Esophagus mucosa (tissue), 1 donor: ENCODE measurements at regions not wholly inside any gene's neighbourhood (a gene's known extent, or its start where the extent isn't known, plus 50 kb on each side); places are given as distances from the start of the nearest gene placed in this dataset.

Experiments used
- ATAC-seq: fragments of 200-7000 bp; cut with Tn5 transposase; one replicate; pipeline ENCODE4 v1.9.1; 2020
- donor health status: DM: yes; HTN: yes; CAD: no.

DNA sequence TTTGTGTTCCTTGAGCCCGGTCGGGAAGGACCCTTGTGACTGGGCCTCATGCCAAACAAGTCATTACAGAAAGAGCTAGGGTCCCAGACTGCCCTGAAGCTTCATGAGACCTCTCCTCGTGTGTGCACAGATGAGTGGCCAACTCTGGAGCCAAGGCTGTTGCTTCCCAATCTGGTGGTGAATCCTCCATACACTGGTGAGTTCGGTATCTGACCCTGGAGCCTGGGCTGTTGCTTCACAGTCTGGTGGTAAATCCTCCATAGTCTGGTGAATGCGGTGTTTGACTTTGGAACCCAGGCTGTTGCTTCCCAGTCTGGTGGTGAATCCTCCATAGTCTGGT is 737.8 kb downstream of the MATN1 start:
- no peak for ATAC-seq

DNA sequence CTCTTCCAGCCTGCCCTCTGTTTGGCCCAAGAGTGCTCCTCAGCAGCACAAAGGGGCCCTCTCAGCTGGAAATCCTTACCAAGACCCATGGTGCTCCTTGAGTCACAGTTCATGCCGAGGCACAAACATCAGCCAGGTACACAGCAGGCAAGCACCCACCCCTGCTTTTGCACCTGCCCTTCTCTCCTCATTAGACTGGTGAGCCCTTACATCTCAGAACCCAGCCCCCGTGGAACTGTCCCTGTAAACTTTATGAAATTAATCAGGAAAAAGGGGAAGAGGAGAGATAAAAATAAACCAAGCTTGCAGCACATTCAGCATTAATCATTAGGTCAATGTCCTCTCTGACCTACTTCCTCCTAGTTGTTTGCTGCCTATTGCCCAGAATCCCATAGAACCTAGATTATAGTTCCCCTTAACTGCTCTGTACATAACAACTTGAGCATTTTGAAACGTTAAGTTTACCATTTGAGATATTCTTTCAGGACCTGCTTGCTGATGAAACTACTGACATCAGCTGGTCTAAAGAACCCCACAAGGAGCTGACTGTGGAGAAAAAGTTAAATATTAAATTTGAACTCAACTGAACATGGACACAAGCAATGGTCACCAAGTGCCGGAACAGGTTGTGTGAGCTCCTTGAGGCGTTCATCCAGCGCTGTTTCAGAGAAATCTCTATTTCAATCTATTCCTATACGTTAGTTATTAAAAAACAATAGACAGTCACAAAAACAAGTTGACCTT is 738.4 kb downstream of the MATN1 start:
- ATAC-seq = no peak

DNA sequence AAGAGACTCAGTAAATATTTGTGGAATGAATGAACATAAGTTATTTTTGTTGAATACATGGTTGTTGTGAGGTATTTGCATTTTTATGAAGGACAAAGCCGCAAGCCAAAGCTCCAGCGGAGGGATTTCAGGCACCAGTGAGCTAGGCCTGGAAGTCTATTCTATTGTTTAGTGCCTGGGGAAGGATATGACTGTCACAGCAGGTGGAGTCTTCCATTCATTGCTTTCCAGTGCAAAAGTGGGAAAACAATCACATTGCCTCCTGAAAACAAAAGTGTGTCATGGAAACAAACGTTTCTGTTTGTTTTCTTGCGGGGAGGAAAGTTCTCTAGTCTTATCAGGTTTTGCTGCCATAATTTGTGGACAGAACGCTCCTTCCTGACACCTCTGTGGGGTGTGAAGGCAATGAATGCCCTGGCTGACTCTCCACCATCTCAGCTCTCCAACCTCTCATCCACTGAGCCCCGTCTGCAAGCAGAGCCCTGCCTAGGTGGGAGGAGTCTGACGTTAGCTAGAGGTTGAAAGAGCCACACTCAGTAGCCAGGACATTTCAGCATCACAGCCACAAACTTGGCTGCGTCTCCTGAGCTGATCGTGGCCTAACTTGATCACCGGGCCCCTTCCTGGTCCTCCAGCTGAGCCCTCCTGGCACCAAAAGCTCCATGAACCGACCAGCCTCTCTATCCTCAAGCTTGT is 739.1 kb downstream of the MATN1 start:
- peak; percentile 18 for ATAC-seq

DNA sequence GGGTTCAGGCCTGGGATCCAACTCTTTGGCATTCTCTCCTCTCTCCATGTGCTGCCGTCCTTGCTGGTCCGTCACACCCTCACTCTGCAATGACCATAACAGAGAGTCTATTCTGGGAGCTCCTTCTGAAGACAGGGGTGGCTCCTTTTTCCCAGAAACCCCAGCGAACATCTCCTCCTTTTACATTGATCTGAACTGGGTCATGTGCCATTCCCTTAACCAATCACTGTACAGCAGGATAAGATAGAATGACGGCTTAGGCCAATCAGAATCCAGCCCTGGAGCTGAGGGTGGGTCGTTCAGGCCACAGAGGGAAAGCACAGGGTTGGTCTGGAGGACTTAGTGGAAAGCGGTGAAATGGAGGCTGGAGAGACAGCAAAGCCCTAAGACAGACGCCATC is 740.1 kb downstream of the MATN1 start:
- ATAC-seq = no peak

DNA sequence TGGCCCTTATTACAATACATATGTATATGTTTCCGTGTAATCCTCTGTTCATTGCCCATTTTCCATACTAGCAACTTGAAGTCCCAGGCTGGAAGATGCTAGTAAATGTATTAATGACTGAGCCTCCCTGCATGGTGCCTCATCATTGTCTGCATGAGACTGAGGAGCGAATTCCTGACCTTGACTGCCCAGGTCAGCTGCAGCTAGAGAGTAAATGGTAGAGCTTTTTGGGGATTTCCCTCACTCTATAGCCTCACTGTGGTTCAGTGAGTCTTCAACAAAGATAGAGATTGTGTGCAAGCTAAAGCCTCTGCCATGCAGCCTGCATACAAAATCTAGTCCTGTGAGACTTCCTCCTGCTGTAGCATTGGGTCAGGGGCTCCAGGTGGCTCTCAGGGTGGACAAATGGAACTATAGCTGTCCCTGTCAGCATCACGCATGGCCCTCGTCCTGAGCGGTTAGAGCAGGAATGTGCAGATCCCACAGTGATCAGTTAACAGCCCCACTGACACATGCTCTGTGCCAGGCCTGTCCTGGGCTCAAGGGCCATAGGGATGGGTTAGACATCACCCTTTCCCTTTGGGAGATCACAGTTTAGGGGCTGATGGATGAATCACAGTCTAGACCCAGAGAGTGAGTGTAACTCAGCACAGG is 741.7 kb downstream of the MATN1 start:
- no peak for ATAC-seq

DNA sequence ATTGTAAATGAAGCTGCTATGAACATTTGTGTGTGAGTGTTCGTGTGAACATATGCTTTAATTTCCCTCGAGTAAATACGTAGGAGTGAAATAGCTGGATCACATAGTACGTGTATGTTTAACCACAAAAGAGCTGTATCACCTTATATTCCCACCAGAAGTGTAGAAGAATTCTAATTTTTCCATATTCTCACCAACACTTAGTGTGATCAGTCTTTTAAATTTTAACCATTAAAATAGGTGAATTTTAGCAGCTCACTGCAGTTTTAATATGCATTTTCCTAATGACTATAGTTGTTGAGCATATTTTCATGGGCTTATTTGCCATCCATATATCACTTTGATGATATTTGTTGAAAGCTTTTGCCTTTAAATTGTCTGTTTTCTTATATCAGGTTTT is 741.2 kb downstream of the PTPRU start:
- ATAC-seq = no peak

DNA sequence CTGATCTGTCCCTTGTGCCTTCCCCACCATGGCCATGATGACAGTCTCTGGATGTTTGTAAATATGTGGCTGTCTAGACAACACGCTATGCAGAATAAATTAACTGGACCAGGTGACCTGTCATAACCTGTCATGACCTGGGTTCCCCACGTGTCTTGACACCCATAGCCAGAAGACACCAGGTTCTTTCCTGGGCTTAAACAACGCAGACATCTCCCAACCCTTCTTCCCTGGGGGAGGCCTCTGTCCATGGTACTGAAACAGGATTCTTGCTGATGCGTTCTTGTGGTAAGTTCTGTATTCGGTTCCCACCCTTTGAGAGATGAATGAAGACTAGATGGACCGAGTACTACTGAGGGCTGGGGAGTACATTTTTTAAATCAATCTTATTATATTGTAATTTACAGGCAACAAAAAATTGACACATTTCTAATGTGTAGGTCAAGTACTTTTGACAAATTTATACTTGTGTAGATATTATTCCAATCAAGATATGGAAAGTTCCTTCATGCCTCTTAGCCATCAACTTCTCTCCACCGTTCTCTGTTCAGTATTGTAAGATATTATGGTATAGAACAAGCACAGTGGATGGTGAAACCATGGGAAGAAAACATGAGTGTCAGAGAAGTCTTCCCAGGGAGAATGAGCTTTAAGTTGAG is 738.8 kb downstream of the PTPRU start:
- ATAC-seq = no peak

DNA sequence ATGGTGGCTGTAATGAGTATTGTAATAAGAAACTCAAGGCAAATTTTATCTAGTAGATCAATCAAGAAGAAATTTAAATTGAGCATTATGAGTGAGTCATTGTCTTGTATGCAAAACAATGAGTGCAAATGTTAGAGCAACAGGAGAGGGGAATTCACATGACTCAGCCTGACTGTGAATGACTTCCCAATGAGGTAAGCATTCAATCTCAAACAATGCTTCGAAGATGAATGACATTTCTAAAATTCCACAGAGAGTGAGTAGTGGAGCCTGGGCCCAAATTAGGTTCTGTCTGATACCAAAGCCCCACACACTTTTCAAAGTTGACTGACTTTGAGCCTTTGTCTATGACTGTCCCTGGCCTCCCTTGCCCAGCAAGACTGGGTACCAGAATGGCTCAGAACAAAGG is 738.0 kb downstream of the PTPRU start:
- ATAC-seq = peak; percentile 48

DNA sequence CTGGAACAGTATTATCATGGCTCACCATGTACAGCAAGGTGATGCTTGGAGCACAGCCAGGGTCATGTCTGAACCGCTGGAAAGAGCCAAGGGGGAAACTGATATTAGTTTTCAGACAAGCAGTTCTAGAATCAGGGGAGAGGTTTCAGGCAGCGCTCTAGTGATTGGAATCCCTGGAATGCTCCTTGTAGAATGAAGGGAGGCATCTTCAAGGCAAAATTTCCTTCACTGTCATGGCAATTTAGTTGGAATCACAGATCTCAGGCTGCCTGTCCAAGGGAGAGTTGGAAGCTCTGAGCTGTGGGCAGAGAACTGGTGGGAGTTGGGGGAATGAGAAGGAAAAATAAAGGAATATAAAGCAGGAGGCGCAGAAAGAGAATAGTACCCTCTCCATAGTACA is 737.1 kb downstream of the PTPRU start:
- ATAC-seq = no peak

DNA sequence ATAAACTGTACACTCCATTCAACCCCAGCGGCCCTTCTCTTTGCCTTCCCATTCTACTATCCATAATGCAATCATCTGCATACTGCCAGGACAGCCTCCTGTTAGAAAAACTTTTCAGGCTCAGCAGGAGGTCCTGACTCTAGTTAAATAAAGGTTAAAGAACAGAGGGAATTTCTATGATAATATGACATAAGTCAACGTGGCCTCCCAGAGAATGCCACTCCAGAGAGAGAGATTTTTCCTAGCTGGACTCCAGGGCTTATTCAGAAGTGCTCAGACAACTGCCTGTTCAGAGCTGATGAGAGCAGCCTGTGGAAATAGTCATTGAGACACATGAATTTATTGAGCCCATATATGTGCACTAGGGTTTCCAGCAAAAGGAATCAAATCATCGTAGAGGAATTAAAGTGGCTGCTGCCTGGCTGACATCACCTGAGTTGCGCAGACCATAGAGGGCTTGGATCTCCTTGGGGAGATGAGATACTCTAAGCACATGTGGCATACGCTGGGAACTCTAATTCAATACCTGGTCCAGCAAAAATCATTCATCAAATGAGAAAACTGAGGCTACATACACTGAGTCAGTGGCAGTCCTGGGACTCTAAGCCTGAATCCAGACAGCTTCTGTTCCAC is 736.2 kb downstream of the PTPRU start:
- ATAC-seq = no peak

DNA sequence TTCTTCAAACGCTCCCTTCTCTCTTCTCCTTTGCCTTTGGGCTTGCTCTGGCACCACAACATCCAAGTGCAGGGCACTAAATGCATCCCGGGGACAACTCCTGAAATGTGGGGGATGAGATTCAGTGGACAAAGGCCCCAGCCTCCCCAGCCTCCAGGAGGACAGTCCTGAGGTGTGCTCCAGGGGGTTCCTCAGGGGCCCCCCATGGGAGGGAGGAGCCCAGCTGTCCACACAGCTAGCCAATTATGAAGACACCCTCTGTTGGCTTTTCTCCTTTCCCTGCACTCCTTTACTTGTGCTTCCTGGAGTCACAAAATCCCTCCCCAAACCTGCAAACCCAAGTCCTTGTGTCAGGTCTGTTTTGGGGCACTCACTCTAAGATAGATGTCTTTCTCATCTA is 735.4 kb downstream of the PTPRU start:
- ATAC-seq = no peak

DNA sequence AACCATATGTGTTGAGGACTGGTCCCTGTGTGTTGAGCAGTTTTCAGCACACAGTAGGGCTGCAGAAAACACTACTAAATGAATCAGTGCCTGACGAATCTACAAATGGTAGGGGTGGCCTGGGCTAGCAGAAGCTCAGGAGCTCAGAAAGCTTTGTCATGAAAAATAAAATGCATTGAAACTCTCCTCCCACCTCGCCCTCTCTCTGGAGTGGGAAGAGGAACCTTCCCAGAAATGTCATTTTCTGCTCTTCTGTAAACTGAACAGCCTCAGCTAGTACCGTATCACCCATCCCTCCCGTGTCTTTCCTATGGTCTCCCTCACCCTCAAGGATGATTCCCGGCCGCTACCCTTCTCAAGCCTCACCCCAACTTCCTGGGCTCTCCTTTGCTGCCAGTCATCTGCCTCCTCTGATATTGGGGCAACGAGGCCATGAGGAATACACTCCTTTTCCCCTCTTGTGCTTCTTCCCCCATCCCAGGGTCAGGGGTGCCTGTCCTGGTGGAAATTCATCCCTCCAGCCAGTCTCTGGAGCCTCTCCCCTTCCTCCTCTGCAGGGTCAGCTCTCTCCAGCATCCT is 734.5 kb downstream of the PTPRU start:
- ATAC-seq = no peak

DNA sequence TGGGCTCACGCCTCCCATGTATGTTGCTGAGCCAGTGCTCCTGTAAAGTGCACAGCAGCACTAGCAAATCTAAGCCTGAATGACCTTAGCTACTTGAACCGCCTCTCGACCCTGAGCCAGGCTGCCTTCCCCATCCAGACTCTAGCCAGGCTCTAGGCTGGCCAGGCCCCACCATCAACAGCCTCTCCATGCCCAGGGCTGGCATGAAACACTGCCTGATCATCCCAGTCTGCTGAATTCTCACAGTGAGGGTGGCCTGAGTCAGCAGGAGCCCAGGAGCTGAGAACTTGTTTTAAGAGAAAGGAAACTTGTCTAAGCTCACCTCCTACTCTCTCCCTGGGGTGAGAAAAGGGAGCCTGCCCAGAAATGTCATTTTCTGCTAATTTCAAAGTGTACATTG is 733.3 kb downstream of the PTPRU start:
- ATAC-seq = no peak

DNA sequence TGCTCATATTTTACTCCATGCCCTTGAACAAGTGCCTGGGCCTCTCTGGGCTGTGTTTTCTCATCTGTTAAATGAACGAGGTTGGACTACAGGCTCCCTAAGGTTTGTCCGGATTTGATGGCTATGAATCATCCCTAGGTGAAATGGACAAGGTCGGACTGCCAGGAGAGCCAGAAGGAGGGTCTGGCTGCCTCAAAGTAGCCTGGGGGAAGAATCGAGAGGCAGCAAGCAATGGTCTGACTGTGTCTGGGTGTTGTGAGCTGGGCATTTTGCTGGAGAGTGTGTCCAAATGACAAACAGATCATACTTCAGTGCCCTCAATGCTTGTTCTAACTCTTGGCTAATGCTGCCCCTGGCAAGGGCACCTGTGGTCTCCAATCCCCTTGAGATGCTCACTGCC is 730.9 kb downstream of the PTPRU start:
- no peak for ATAC-seq

DNA sequence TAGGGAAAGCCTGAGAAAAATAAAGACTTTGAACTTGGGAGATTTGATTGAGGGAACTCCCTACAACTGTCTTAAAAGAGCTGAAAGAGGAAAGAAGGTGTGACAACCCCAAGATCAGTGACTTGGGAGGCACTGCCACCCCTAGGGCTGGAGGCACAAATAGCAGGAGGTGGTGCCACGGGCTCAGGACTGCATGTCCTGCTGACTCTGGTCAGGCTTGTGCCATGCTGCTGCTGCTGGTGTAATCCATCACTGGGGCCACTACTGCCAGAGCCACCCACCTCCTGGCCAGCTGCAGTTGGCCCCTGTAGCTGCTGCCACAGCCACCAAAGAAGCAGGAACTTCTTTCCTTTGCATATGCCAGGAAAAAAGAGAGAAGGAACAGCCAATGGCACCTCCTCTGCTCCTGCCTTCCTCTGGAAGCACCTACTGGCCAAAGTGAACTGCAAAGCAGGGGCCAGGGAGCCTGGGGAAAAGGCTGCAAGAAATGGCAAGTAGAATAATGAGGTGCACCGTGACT is 730.3 kb downstream of the PTPRU start:
- no peak for ATAC-seq

DNA sequence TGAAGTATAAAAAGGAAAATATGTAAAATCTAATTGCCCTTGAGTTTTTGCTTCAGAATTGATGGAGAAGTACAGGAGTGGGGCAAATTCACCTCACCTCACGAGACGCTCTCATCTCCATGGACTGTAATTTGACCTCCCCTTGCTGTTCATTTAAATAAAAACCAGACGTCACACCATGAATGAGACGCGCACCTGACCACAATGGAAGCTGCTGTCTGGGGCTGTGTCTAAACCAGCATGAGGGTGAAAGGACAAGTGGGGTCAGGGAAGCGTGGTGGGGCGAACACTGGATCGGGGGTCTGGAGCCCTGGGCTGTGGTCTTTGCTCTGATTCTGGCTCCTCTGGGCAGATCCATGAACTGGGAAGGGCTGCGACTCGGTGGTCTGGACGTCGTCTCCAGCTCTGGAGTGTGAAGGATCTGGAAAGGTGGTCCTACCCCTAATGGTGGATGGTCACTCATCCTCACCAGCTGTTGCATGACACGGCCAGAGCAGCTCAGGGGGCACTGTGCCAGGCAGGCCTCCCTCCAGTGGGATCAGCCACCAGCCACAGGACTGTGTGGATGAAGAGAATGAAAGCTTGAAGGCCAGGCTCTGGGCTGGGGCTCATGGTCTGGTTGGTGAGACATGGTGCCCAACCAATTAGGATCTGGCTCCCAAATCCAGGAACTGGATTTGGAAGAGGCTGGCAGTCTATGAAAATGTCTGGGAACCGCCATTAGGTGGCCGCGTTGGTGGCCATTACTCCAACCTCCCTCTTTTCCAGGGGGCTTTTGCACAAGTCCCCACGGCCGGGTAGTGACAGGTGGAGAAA is 728.6 kb downstream of the PTPRU start:
- no peak for ATAC-seq

DNA sequence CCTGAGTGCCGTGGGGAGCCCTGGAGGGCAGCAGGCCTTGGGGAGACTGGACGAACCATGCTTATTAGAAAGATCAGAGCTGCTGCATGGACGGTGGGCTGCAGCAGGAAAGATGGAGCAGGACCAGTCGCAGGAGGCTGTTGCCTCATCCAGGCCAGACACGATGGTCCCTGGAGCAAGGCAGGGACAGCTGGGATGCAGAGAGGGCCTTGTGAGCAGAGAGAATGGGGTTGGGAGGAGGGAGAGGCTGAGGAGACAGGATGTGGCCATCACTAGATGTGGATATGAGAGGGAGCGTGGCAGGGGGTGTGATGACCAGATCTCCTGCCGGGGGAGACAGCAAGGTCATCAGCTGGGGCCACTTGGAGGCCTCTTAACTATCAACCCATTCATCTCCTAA is 727.6 kb downstream of the PTPRU start:
- ATAC-seq = no peak

DNA sequence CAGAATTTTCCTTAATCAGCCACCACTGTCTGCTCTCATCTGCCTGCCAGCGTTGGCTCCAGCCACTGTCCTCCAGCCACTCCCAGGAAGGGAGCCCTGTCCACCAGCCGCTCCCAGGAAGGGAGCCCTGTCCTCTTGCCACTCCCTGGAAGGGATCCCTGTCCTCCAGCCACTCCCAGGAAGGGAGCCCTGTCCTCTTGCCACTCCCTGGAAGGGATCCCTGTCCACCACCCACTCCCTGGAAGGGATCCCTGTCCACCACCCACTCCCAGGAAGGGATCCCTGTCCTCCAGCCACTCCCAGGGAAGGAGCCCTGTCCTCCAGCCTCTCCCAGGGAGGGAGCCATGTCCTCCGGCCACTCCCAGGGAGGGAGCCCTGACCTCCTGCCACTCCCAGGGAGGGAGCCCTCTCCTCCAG is 726.5 kb downstream of the PTPRU start:
- no peak for ATAC-seq

DNA sequence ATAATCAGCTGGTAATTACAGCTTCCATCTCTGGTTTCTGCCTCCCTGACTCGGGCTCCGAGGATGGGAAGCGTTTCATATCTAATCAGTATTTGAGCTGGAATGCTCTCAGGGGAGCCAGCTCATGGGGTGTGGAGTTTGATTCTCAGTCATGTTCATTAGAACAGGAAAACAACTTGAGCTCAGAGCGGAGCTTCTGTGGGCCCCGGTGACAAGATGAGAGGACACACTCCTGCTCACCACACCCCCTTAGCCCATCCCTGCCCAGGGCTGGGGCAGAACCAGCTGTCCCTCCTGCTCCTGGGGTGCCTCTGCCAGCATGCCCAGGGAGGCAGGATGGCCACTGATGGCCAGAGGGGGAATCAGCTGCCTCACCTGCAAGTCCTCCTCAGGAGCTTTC is 726.0 kb downstream of the PTPRU start:
- ATAC-seq = no peak

DNA sequence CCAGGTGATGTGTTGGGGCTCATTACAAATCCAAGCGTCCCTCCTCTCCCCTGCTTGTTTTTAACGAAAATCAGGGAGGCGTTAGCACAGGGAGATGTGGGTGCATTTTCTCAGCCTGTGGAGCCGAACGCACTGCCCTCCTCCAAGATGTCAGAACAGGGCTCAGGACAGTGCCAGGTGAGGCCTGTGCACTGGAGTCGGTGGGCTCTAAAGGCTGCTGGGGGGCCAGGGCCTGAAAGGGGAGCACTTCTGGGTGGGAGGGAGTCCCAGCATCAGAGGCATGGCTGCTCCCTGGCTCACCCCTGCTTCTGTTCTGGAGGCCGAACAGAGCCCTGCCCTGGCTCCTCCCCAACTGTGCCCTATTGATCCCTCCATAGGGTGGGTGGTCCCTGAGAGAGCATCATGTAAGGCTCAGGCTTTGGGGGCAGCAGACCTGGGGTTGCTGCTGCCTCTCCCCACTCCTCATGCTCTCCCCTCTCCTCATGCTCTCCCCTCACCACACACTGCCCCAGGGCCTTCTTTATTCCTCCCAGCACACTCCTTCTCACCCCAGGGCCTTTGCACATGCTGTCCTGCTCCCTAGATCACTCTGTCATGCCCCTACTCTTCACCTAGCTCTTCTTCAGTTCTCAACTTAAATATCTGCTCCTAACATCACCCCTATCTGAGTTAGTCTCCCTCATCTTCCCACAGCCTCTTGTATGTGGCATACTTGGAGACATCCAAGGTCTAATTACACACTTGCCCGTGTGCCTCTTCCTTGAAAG is 725.2 kb downstream of the PTPRU start:
- ATAC-seq = peak; percentile 11

DNA sequence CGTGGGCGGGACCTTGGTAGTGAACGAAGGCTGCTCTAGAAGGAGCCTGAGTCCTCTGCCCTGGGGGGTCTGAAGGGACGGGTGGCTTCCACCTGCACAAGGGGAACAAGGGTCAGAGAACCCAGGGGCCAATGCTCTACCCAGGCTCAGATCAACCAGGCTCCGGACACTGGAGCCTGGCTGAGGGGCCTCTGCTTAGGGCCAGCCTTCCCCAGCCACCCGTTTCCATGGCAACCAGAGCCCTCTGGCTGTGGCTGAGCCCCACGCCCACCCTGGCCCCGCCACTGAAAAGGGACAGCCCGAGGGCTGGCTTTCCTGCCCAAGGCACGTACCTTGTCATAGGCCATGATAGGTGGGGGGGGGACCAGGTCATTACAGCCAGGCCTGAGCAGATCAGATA is 724.6 kb downstream of the PTPRU start:
- no peak for ATAC-seq
